Breast epithelium (tissue), 3 donors: ENCODE measurements at regions not wholly inside any gene's neighbourhood (a gene's known extent, or its start where the extent isn't known, plus 50 kb on each side); places are given as distances from the start of the nearest gene placed in this dataset.

Experiments used
- CTCF ChIP-seq, 3 donors: fragments of 450-650 bp; IDR thresholded peaks; one replicate each; pipeline ENCODE4 v1.5.1; 2016 to 2017; ENCODE audit warnings: antibody characterized with exemption in 3 of 3, mild to moderate bottlenecking in 3 of 3, moderate library complexity in 3 of 3
- POLR2AphosphoS5 ChIP-seq, 3 donors: sonication (generic); formaldehyde crosslinking; IDR thresholded peaks; one replicate each; pipeline ENCODE4 v1.6.1; 2017; ENCODE audit warnings: antibody characterized with exemption in 3 of 3

DNA sequence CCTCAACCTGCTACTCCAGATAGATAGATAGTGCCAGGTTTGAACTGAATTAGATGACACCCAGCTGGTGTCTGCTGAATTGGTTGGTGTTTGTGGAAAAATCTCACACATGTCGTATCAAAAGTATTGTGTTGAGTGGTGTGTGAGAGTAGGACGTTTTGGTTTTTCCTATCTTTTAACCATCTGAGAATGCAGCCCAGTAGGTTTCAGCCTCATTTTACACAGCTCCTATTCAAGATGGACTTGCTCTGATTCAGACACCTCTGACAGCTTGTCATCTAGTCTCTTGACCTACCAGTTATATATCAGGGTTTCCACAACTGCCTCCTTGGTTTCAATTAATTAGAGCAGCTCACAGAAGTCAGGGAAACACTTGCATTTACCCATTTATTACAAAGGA, 254.4 kb downstream of the KTN1 start:
- TF ChIP-seq POLR2AphosphoS5 (IDR thresholded peaks at IDR 0.05): no peak
- TF ChIP-seq CTCF (IDR thresholded peaks at IDR 0.05): no peak
